Heart left ventricle (tissue), 13 donors: ENCODE measurements at regions not wholly inside any gene's neighbourhood (a gene's known extent, or its start where the extent isn't known, plus 50 kb on each side); places are given as distances from the start of the nearest gene placed in this dataset.

Experiments
- POLR2A ChIP-seq, 2 donors: fragments of 450-650 bp; IDR thresholded peaks; one replicate each; pipeline ENCODE4 v1.6.1; 2017; ENCODE audit warnings: antibody characterized with exemption in 2 of 2, mild to moderate bottlenecking in 2 of 2, moderate library complexity in 2 of 2
- TF ChIP-seq, protein P1 (sequence below), 12 donors: fragments of 200-600 bp; sonication (generic) in 4 of 12; IDR thresholded peaks; one replicate each; pipeline versions ENCODE4 v1.5.0 to v1.8.0; 2018 to 2022; ENCODE audit warnings: antibody characterized with exemption in 12 of 12, mild to moderate bottlenecking in 5 of 12
- donor health status: ischemic (EF 13 %, LVEDD 7.1; RV severe dilation, severe dysfunction).
- donor health status: DM: no; HTN: yes; CAD: no.
- donor health status: DM: no; HTN: no; CAD: no.
- donor health status: ischemic (EF 25% LVEDD 6.9; RV normal size, moderate dysfunction).
- donor health status: ischemic (EF 25% LVEDD 5.7; RV mildly dilated, moderate dysfunction).
- donor health status: ischemic (EF 35%, LVEDD 5.7; RV mildly dilated, moderate dysfunction).
- donor health status: nonischemic (EF 11% LVEDD 7.7; RV severe dilation, severe dysfunction).
- donor health status: DM: yes; HTN: yes; CAD: no.
- donor health status: PGD.
- donor health status: ischemic (EF 29% LVEDD 5.4; RV normal size, mild dysfunction).
- donor health status: nonischemic (EF 23%, LVEDD 6.1; RV moderate dilation, normal function).

DNA sequence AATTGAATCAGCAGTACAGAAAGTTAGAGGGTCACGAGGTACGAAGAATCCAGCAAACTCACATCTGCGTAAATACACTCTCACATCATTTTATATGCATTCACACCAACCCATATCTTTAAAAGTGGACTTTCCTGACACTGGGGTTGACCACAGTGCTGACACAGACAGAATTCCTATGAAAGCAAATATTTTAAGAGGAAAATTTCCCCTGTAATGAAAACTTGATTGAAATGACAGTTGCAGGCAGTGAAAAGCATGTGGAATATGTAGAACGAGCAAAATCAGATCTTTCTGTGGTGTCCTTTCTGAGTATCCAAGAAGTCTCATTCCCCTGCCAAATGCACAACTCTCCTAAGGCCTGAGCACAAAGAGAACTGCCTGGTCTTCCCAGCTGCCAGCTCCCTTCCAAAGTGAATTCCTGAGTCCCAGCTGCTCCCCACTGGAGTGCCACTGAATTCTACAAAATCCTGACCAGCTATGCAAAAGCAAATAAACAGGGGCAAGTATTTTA lies 50.5 kb upstream of the FAM9C start:
- TF ChIP-seq, protein P1, sequence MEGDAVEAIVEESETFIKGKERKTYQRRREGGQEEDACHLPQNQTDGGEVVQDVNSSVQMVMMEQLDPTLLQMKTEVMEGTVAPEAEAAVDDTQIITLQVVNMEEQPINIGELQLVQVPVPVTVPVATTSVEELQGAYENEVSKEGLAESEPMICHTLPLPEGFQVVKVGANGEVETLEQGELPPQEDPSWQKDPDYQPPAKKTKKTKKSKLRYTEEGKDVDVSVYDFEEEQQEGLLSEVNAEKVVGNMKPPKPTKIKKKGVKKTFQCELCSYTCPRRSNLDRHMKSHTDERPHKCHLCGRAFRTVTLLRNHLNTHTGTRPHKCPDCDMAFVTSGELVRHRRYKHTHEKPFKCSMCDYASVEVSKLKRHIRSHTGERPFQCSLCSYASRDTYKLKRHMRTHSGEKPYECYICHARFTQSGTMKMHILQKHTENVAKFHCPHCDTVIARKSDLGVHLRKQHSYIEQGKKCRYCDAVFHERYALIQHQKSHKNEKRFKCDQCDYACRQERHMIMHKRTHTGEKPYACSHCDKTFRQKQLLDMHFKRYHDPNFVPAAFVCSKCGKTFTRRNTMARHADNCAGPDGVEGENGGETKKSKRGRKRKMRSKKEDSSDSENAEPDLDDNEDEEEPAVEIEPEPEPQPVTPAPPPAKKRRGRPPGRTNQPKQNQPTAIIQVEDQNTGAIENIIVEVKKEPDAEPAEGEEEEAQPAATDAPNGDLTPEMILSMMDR (IDR thresholded peaks at IDR 0.05): no peak
- no peak for TF ChIP-seq POLR2A (IDR thresholded peaks at IDR 0.05)
